SIG-M5 treated with dmso at 0.1 percent for 504 hours (cell line): ENCODE measurements at regions not wholly inside any gene's neighbourhood (a gene's known extent, or its start where the extent isn't known, plus 50 kb on each side); places are given as distances from the start of the nearest gene placed in this dataset.

ENCODE experiments used
- DNase-seq: peaks from one replicate; lab custom pipeline; 2025; ENCODE audit not compliant: unreplicated experiment; lab: John Stamatoyannopoulos, UW

GRCh38 chr12:24025153-24025798, 75.8 kb upstream of the SOX5 start:
- peak; percentile 13 for DNase-seq

- no peak for DNase-seq
Observed at GRCh38 chr12:24023081-24023480, 73.6 kb upstream of the SOX5 start.

- no peak for DNase-seq
Observed at GRCh38 chr12:24021164-24021502, 71.7 kb upstream of the SOX5 start.

DNA sequence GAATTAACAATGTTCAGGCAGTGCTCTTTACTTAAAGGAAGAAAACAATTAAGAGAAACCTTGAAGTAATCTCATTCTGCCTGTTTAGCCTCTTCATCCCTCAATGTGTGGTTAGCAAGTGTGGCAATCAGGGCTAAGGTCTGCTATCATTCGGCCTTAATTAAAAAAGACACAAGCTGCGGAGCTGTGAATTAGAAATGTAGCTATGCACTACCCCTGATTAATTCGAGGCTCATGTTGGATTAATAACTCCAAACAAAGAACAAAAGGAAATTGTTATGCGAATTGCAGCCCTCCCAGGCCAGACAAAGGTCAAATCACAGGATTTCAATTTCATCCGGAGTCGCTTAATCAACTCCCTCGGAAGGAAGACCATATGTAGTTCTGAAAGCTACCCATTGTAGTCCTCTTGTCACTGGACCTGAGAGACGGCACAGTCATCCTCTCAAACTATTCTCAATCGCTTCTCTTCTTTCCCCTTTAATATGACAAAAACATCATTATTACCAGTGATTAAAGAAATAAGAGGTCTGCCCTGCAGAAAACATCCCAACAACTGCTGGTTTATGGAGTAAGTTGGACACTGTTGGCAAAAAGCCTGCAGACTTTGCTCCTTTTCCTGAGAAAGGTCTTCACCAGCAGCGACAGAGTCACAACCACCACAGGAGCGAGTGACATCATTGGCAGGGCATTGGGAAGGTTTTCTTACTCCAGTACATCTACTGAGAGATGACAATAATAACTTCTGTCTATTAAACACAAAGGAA, 71.1 kb upstream of the SOX5 start:
- no peak for DNase-seq

- no peak for DNase-seq
Observed at GRCh38 chr12:24015833-24016160, 66.3 kb upstream of the SOX5 start.

DNA sequence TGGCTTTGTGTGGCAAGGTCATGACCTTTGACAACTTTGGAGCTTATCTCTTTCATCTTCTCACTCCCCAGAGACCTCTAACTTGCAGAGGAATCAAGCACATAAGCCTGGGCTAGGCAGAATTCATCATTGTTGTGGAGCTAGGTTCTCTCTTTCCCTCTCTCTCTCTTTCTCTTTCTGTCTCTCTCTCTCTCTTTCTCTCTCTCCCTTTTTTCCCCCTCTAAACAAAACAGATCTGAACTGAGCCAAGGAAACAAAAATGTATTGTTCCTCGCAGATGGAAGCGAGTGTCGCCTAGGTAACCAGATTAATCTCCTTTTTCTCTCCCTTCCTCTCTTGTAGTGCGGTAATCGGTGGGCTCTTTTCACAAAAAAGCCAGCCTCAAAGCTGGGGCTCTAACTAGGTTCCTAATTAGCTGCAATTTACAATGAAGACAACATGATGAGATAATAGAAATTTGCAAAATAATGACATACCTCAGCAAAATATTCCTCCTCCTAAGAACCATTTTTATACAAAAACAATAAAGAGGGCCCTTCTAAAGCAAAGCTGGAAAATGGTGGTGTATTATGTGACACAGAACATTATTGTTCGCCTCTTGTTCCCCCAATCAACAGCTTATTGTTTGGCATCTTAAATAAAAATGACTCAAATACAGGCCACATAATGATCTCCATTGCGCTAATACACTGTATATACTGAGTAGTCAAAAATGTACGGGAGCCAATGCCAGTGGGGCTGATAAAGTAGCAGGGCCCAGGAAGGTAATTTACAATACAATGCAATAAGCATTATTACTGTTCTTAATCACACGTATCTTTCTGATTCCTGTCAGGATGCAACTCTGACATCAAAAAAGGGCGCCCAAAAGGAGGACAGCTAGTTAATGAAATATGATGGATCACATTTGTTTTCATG, 65.7 kb upstream of the SOX5 start:
- DNase-seq, result no peak

DNA sequence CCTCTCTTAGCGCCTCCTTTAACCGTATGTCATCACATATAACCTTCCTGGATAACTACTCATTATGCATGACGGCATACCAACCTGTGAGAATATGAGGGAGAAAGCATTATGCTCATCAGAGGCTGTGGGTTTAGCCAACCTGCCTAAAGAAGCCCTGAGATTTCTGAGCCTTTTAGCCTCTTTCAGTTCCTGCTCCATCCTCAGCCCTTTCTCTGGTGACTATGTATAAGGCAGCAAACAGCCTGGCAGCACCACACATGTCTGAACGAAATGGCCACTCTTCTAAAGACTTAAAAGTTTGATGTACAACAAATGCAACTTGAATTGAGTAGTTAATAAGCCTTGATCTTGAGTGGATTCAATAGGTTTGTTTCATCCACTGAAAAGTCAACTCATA, 64.8 kb upstream of the SOX5 start:
- DNase-seq, result no peak

- DNase-seq, result peak; percentile 1
Observed at GRCh38 chr12:24012528-24012927, 63.1 kb upstream of the SOX5 start.

- no peak for DNase-seq
Observed at GRCh38 chr12:24011927-24012507, 62.5 kb upstream of the SOX5 start.

- DNase-seq, result no peak
Observed at GRCh38 chr12:24008166-24008565, 58.7 kb upstream of the SOX5 start.
